ENCODE measurements at regions not wholly inside any gene's neighbourhood (a gene's known extent, or its start where the extent isn't known, plus 50 kb on each side); places are given as distances from the start of the nearest gene placed in this dataset.
"Not testable (repeated sequence)": the region's sequence is repeated elsewhere in the genome, so short reads cannot be mapped to it uniquely, and the experiment has no call there.

DNA sequence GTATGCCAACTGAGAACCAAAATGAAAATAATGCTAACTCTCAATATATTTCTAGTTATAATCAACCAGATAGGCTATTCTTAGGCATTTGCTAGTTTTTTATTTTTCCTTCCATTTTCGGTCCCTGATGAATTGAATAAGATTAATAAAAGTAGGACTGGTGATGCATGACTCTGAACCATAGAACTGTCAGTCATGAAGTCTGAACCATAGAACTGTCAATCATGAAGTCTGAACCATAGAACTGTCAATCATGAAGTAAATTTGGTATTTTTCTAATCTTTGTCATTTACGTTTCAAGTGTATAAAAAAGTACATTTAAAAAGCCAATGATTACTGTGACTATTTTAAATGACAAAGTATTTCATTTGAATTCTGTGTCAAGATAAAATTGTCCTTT is 460.2 kb upstream of the NDST3 start:
- TF ChIP-seq, protein P1, sequence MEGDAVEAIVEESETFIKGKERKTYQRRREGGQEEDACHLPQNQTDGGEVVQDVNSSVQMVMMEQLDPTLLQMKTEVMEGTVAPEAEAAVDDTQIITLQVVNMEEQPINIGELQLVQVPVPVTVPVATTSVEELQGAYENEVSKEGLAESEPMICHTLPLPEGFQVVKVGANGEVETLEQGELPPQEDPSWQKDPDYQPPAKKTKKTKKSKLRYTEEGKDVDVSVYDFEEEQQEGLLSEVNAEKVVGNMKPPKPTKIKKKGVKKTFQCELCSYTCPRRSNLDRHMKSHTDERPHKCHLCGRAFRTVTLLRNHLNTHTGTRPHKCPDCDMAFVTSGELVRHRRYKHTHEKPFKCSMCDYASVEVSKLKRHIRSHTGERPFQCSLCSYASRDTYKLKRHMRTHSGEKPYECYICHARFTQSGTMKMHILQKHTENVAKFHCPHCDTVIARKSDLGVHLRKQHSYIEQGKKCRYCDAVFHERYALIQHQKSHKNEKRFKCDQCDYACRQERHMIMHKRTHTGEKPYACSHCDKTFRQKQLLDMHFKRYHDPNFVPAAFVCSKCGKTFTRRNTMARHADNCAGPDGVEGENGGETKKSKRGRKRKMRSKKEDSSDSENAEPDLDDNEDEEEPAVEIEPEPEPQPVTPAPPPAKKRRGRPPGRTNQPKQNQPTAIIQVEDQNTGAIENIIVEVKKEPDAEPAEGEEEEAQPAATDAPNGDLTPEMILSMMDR (IDR thresholded peaks at IDR 0.05; ENCODE audit: insufficient read depth, low read depth, low read length) = no peak
- ChIA-PET POLR2A (no interaction called here), CTCF (no interaction called here)
- no peak for DNase-seq (ENCODE audit: low read depth)
- no peaks in the 10 kb centered on the region for H3K36me3 ChIP-seq (ENCODE audit: control insufficient read depth, insufficient read depth, low read length)
- H3K27me3 ChIP-seq (ENCODE audit: control insufficient read depth, insufficient read depth, low read length) = no peaks in the 10 kb centered on the region
- H3K4me3 ChIP-seq (ENCODE audit: low read depth, low read length) = no peak overlapping the region

DNA sequence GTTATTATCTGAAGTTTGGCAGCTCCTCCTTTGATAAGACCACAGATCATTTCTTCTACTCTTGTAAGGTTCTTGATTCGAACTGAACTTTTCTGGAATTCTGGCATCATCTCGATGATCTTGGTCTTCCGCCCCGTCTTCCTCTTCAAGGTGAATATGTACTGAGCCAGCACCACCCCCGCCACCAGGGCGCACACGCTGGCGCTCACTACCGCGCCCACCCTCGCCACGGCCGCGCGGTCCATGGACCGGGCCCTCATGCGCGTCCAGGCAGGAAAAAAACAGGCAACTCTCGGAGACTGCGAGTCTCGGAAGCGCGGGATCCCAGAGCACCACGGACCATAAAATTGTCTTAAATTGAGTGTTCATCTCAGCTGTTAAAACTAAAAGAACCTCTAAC is 458.4 kb upstream of the NDST3 start:
- Histone ChIP-seq H3K4me3 (ENCODE audit: low read depth, low read length) (no peak overlapping the region), H3K27me3 (ENCODE audit: control insufficient read depth, insufficient read depth, low read length) (no peaks in the 10 kb centered on the region), H3K36me3 (ENCODE audit: control insufficient read depth, insufficient read depth, low read length) (no peaks in the 10 kb centered on the region)
- TF ChIP-seq, protein P1 (IDR thresholded peaks at IDR 0.05; ENCODE audit: insufficient read depth, low read depth, low read length) = no peak
- ChIA-PET POLR2A (no interaction called here), CTCF (no interaction called here)
- DNase-seq (ENCODE audit: low read depth) = no peak

DNA sequence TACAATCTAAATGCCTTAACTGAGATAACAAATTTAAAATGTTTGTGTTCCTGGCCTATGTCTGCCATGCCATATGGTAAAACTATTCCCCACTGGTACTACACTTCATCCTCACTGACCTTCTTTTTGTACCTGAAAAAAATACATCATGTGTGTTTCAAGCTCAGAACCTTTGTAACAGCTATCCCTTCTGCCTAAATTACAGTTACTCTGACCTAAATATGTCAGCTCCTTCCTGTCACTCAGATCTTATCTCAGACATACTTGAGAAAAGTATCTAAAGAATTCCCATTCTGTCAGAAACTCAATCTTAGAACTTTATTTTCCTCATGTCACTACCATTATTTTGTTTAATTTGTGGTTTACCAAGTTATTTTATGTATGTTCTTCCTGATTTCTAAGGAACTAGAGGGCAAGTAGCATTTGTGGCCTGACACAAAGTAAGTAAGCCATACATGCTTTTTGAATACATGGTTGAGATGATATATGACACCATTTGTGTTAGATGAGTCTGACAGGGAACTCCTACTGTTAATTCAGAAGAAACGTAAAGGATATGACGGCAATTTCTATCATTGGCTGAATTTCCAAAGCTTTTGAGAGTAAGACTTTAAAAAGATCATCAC is 456.5 kb upstream of the NDST3 start:
- ChIA-PET POLR2A (no interaction called here), CTCF (no interaction called here)

DNA sequence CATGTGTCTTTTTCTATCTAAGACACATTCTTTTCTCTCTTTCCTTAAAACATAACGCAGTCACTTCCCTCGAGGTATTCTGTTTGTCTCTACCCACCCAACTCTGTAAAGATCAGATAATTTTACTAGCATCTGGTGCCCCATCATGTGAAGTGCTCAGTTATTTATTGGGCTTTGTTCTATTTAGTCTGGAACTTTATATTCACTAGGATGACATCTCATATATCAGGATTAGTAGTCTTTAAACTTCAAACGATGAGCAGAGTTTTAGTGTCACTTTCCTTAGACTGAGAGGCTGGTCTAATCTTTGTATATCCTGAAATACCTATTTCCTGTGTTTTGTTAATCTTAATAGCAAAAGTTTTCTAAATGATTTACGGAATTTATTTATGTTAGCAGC is 445.5 kb upstream of the NDST3 start:
- no peak for DNase-seq (ENCODE audit: low read depth)
- POLR2A ChIA-PET = no interaction called here
- CTCF ChIA-PET = no interaction called here
- Histone ChIP-seq H3K27me3 (ENCODE audit: control insufficient read depth, insufficient read depth, low read length) (no peaks in the 10 kb centered on the region), H3K36me3 (ENCODE audit: control insufficient read depth, insufficient read depth, low read length) (no peaks in the 10 kb centered on the region), H3K4me3 (ENCODE audit: low read depth, low read length) (no peak overlapping the region)
- TF ChIP-seq, protein P1 (IDR thresholded peaks at IDR 0.05; ENCODE audit: insufficient read depth, low read depth, low read length) = no peak

More for the DNA sequence above, 456.5 kb upstream of the NDST3 start:
- Histone ChIP-seq H3K36me3 (ENCODE audit: control insufficient read depth, insufficient read depth, low read length) (no peaks in the 10 kb centered on the region), H3K4me3 (ENCODE audit: low read depth, low read length) (no peak overlapping the region), H3K27me3 (ENCODE audit: control insufficient read depth, insufficient read depth, low read length) (no peaks in the 10 kb centered on the region)
- no peak for DNase-seq (ENCODE audit: low read depth)
- TF ChIP-seq, protein P1 (IDR thresholded peaks at IDR 0.05; ENCODE audit: insufficient read depth, low read depth, low read length) = no peak

DNA sequence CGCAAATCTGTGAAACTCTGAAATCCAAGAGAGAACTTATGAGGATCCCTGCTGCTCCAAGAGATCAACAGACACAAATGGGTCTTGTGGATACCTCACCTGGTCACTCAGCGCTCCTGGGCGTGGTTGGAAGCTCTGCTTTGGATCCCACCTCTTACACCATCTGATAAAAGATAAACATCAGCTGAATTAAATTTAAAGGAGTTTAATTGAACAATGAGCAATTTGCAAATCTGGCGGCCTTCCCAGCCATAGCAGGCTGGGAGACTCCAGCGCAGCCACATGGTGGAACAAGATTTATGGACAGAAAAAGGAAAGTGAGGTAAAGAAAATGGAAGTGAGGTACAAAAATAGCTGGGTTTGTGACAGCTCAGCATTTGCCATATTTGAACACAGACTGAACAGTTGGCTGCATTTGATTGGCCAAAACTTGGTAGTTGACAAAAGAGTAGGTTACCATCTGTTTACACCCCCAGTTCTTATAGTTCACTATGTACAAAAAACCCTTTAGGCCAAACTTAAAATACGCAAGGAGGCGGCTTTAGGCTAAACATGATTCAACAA is 437.3 kb upstream of the NDST3 start:
- POLR2A ChIA-PET = no interaction called here
- Histone ChIP-seq H3K27me3 (ENCODE audit: control insufficient read depth, insufficient read depth, low read length) (no peaks in the 10 kb centered on the region), H3K4me3 (ENCODE audit: low read depth, low read length) (no peak overlapping the region), H3K36me3 (ENCODE audit: control insufficient read depth, insufficient read depth, low read length) (no peaks in the 10 kb centered on the region)
- CTCF ChIA-PET = no interaction called here
- TF ChIP-seq, protein P1 (IDR thresholded peaks at IDR 0.05; ENCODE audit: insufficient read depth, low read depth, low read length) = no peak
- DNase-seq (ENCODE audit: low read depth) = no peak

DNA sequence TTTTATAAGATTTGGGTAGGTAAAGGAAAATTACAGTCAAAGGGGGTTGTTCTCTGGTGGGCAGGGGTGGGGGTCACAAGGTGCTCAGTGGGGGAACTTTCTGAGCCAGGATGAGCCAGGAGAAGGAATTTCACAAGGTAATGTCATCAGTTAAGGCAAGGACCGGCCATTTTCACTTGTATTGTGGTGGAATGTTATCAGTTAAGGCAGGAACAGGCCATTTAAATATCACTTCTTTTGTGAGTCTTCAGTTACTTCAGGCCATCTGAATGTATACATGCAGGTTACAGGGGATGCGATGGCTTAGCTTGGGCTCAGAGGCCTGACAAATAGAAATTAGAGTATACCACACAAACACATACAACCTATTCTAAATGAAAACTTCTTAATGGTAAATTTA is 434.9 kb upstream of the NDST3 start:
- CTCF ChIA-PET; H3K27me3 ChIP-seq (ENCODE audit: control insufficient read depth, insufficient read depth, low read length); DNase-seq (ENCODE audit: low read depth); H3K36me3 ChIP-seq (ENCODE audit: control insufficient read depth, insufficient read depth, low read length); H3K4me3 ChIP-seq (ENCODE audit: low read depth, low read length); POLR2A ChIA-PET: not testable (repeated sequence)

DNA sequence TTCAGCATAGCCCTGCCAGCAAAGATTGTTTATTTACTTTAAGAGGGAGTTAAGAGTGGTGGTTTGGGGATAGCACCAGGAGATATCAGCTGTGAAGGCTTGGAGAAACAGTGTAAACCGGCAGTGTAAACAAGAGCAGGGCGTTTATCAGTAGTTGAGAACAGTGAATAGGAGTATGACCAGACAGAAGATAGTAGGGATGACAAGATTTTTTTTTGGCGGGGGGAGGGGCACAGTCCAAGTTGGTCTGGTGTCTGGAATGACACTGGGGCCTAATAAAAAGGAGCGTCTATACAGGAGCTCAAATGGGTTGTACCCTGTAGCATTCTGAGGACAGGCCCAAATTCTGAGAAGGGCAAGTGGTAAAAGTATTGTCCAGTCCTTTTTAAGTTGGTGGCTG is 433.4 kb upstream of the NDST3 start:
- CTCF ChIA-PET; H3K27me3 ChIP-seq (ENCODE audit: control insufficient read depth, insufficient read depth, low read length); H3K4me3 ChIP-seq (ENCODE audit: low read depth, low read length); POLR2A ChIA-PET; DNase-seq (ENCODE audit: low read depth); H3K36me3 ChIP-seq (ENCODE audit: control insufficient read depth, insufficient read depth, low read length): not testable (repeated sequence)

Data from BJ (cell line).